ENCODE measurements at regions not wholly inside any gene's neighbourhood (a gene's known extent, or its start where the extent isn't known, plus 50 kb on each side); places are given as distances from the start of the nearest gene placed in this dataset.

- DNase-seq, result no peak
These were observed 119.1 kb downstream of the NDUFA10 start for GRCh38 chr2:239905884-239906654.

DNA sequence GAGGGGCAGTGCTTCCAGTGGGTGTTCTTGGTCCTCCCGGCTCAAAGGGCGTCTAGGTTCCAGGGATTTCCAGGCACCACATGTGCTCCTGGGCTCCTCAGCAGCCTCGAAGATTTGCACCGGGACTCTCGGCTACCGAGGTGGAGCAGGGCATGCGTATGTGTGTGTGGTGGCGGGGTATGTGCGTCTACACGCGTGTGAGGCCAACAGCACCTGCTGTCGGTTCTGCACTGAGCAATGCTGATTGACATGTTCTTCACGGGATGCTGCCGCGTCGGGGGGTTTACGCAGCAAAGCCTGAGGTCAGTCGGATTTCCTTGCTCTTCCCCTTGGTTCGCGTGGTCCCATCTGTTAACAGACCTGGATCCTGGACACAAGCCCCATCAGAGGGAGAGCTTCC is 119.8 kb downstream of the NDUFA10 start:
- DNase-seq, result no peak

- no peak for DNase-seq
These were observed 120.6 kb downstream of the NDUFA10 start for GRCh38 chr2:239904496-239904895.

- DNase-seq, result no peak
These were observed 121.3 kb downstream of the NDUFA10 start for GRCh38 chr2:239903803-239904202.

- DNase-seq, result no peak
These were observed 121.9 kb downstream of the NDUFA10 start for GRCh38 chr2:239903210-239903609.

DNA sequence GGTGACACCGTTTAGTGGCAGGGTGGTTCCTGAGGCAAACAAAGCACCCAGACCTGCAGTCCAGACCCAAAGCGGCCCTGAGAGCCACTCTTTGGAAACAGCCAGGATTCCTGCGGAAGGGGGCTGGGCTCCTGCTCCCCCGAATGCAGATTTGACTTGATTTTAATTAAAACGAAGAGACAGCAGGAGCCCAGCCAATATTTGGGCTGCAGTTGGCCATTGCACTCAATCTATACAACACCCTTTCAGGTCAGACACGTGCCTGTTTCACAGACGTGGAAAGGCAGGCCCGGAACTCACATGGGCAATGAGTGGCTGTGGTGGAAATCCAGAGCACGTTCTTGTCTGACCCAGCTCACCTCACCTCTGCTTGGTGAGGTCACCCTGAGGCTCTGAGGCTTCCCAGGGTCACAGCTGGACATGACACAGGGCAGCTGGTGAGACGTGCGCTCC is 122.4 kb downstream of the NDUFA10 start:
- no peak for DNase-seq

GRCh38 chr2:239898292-239898925 is 126.7 kb downstream of the NDUFA10 start:
- DNase-seq, result no peak

DNA sequence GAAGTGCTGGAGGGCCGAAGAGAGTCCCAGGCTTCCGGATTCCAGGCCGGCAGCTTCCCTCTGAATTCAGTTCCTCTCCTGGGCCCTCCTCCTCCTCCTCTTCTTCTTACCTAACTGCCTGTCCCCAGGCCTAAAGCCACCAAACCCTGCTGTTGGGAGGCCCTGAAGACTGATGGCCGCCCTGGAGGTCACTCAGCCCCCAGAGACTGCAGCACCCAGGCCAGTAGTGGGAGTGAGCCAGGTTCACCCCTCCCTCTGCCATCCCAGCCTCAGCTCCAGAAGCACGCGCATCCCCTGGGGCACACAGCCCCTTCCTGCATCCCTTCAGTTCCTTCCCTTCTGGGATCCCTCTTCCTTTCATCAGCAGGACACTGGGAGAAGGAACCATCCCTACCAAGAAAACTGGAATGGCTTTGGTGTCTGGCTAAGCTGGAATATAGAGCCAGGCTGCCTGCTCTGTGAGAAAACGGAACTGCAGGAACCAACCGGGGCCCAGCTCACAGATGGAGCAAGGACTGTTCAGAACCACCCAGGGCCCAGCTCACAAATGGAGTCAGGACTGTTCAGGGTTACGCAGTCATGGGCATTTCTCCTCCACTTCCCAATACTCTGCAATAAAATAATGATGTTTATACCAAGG is 127.4 kb downstream of the NDUFA10 start:
- no peak for DNase-seq

GRCh38 chr2:239896075-239896474 is 129.1 kb downstream of the NDUFA10 start:
- DNase-seq, result no peak

GRCh38 chr2:239895669-239896068 is 129.5 kb downstream of the NDUFA10 start:
- DNase-seq, result no peak

GRCh38 chr2:239895116-239895515 is 130.0 kb downstream of the NDUFA10 start:
- no peak for DNase-seq

- DNase-seq, result no peak
These were observed 130.9 kb downstream of the NDUFA10 start for GRCh38 chr2:239894276-239894675.

DNA sequence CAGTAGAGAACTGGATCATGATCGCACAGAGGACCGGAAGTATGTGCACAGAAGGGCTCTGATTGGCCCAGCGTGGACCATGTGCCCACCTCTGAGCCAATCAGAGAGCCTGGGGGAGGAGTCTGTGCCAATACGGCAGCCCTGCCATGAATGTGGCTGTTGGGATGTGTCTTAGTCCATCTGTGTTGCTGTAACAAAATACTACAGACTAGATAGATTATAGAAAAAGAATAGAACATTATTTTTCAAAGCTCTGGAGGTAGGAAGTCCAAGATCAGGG is 132.0 kb downstream of the NDUFA10 start:
- no peak for DNase-seq

- DNase-seq, result no peak
These were observed 132.5 kb downstream of the NDUFA10 start for GRCh38 chr2:239892441-239893235.

DNA sequence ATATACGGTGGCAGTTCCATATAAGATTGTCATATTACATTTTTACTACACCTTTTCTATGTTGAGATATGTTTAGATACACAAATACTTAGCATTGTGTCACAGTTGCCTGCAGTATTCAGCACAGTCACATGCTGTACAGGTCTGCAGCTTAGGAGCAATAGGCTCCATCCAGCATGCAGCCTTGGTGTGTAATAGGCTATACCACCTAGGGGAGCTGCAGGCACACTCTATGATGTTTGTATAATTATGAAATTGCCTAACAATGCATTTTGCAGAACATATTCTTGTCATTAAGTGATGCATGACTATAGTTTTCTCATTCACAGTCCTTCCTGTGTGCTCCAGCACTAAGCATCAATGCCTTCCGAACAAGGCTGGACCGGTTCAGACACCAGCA is 133.4 kb downstream of the NDUFA10 start:
- no peak for DNase-seq

- DNase-seq, result no peak
These were observed 134.9 kb downstream of the NDUFA10 start for GRCh38 chr2:239890206-239890746.

DNA sequence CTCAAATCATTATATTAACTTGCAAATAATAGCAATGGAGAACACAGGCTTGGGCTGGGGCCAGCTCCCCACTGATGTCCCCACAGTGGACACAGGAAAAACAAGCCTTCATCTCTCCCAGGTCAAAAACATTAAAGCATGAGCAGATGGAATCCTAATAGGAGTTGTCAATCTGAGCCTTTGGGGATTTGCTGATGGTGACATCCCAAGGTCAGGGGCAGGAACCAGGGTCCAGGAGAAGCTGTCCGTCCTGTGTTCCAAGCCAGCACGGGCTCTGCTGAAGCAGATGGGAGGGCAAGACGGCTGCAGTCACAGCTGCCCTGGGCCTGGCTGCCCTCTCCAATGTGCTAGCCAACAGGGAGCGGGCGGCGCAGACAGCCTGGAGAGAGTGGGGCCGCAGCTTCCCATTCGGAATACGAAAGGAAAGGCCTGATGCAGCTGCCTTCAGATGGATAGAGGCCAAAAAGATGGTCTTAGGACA is 135.5 kb downstream of the NDUFA10 start:
- no peak for DNase-seq

GRCh38 chr2:239887604-239888003 is 137.5 kb downstream of the NDUFA10 start:
- DNase-seq, result no peak

GRCh38 chr2:239886781-239887180 is 138.4 kb downstream of the NDUFA10 start:
- DNase-seq, result no peak

DNA sequence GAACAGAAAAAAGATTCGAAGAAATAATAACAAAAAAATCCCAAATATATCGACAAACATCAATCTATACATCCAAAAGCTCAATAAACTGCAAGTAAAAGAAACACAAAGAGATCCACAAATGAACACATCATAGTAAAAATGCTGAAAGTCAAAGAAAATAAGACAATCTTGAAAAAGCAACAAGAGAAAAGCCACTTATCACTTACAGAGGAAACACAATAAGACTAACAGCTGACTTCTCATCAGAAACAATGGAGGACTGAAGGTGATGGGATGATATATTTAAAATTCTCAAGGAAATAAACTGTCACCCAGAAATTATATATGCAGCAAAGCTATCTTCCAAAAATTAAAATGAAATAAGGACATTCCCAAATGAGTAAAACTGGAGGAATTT is 140.3 kb downstream of the NDUFA10 start:
- DNase-seq, result no peak

DNA sequence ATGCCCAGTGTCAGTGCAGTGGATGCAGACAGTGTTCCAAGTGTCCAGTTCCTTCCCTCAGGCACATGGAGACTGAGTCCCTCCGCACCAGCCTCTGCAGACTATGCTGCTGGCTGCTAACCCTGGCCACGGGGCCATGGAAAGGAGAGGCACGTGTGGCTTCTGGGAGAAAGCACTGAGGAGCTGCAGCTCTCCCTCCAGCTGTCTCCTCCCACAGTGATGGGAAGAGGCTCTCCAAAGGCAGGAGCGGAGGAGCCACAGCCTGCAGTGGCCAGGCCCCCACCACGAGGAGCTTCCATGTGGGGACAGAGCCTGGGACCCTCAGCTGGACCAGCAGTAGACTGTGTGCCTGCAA is 141.1 kb downstream of the NDUFA10 start:
- DNase-seq, result no peak

DNA sequence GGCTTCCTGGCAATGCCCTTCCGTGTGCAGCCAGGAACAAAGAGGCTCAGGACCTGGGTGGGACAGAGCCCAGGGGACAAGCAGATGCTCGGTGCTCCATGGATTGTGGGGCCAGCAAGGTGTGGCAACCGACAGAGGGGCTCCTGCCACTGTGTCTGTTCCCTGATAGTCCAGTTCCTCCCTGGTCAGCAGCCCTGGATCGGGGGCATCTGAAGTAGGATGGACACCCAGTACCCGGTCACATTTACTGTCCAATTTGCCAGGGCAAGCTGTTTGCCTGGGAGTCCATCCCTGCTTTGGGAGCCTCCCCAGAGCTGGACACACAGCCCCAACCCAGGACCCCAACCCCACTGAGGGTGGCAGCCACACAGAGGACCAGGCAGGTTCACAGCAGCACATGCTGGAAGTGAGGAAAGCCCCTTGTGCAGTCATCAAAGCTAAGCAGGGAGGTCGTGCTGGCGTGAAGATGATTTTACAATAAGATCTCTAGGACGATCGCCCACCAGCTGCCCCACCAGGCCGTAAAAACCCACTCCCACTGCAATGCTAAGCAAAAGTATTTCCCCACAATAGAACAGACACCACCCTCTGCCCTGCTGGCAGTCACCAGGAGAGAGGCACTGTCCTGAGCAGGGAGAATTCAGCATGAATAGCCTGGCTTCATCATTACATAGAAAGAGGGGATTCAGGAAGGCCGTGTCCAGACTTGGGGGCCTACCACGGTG is 141.7 kb downstream of the NDUFA10 start:
- DNase-seq, result no peak

Measured in activated CD8-positive, alpha-beta memory T cell treated with anti-CD3 and anti-CD28 coated beads, Interleukin-2, amount 50 U/mL, for 4 hours (primary cell).